Activated CD4-positive, CD25-positive, alpha-beta regulatory T cell treated with anti-CD3 and anti-CD28 coated beads, Interleukin-2, amount 50 U/mL, for 72 hours (primary cell): ENCODE measurements at regions not wholly inside any gene's neighbourhood (a gene's known extent, or its start where the extent isn't known, plus 50 kb on each side); places are given as distances from the start of the nearest gene placed in this dataset.
"Not testable (repeated sequence)": the region's sequence is repeated elsewhere in the genome, so short reads cannot be mapped to it uniquely, and the experiment has no call there.

Experiments used
- DNase-seq: peaks from one replicate; pipeline ENCODE4 v3.0.0; 2021

DNA sequence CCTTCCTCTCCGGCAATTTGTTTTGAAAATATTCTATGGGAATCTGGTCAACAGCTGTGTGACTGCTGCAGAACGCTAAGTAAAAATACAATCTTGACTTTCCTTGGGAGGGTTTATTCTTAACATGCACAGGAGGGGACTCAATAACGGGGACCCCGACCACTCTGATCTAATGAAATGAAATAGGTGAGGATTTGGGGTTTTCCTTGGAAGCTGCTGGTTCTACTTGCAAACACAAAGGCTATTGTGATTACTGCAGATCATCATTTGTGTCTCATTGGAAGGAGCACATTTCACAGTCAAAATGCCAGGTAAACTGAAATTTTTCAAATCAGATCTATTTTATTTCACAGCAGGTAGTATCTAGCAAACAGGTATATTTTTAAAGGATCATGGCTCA, 366.1 kb downstream of the SHANK2 start:
- no peak for DNase-seq

DNA sequence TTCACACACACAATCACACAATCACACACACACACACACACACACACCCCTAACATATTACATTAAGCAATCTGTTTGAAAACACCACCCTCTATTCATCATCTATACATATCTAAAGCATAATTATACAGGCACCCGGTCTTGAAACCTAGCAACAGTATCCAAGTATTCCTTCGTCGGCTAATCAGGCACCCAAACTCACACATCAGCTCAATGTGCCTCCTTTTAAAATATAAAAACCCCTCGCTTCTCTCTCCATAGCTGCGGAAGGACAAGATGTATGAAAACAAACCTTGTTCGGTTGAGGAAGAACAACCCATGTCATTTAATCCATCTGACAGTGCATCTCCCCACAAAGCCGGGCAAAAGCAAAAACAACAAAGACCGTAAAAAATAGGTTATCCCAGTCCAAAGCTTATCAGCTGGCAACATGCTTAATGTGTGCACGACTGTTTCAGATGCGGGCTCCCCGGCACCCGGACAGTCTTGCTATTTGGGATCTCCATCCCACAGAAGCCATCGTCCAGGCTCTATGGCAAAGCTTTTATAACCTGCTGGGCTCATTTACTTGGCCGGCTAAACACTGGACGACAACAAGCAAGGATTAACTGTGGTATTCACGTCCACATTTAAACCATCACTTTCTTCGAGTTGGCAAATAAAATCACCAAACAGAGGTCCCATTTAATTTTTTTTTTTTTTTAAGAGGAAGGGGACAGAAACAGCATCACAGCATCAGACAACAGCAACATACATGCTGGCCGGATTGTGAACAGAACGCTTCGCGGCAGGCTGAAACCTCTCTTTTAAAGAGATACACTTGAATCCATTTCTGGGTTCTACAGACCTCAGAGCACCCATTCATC, 365.5 kb downstream of the SHANK2 start:
- DNase-seq, result no peak

DNA sequence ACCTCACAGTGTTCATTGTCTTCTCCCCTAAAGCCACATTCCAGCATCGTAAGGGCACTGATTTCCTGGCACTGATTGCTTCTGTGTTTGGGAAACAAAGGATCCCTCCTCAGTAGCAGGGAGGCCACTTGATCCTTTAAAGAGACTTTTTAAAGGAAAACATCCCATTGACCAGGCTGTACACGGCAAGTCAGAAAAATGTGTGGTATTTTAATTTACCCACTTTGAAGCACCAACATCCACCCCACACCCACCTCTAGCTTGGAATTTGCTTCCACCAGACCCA, 364.9 kb downstream of the SHANK2 start:
- DNase-seq, result no peak

DNA sequence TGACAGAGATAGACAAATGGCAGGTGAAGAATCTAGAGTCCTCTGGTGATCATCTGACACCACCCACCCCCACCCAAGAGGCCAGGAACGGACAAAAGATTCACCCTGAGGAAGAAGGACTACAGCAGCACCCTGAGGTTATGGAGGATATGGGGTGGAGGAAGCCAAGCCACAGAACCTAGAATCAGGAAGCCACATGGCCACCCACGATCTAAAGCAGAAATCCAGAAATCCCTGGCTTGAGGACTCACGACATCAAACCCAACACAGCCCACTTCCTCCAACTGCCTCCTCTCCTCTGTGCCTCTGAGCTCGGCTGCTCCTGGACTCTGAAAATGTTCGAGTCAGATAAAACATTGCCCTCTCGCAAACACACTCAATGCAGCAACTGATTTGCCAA, 364.3 kb downstream of the SHANK2 start:
- DNase-seq, result no peak

DNA sequence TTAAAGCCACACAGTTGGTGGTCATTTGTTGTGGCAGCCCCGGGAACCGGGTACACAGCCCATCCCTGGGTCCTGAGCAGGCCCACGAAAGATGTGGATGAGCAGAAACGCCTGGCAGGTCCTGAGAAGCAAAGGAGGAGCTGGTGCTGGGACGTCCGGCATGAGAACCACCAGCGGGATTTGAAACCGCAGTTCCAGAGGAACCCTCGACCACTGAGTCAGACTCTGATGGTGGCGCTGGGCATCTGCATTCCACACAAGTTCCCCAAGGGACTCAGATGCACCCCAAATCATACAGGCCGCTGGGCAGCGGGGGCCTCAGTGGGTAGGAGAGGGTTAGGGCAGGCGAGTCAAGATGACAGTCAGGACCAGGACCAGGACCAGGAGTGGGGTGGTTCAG, 363.0 kb downstream of the SHANK2 start:
- no peak for DNase-seq

DNA sequence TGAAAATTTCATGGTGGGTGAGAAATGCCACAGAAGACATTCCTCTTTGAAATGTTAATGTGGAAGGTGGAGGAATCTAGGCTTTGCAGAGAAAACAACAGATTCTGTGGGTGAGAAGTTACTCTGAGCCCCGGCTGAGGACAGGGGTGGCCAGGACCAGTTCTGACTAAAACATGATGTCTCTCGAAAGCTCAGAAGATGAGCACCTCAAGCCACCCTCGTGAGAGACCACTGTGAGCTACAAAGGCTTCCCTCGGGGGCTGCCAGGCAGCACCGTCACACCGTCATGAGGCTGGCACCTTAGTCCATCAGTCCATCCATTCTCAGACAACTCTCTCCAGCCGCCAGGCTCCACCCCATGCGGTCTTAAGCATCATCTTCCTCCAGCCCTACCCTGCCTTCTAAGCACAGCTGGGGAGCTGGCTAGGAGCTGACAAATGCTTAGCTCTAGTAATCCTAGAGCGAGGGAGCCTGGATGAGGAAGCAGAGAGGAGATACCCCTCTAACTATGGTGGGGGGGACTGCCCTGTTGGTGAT, 360.5 kb downstream of the SHANK2 start:
- no peak for DNase-seq

DNA sequence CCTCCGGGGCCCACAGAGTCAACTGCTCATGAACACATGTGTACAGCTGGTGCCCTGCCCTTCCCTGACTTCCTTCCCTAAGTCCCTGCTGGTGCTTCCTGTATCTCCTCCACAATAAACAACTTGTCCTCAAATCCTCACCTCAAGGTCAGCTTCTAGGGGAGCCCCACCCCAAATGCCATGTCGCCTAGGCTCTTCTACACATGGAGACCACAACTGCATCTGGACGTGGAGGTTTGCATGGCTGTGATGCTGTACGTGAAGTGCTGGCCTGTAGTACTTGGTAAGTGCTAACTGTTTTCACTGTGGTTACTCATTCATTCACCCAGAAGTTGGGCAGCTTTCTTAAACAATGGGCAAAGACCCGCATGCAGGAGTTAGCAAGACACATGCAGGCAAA, 359.5 kb downstream of the SHANK2 start:
- DNase-seq, result no peak

DNA sequence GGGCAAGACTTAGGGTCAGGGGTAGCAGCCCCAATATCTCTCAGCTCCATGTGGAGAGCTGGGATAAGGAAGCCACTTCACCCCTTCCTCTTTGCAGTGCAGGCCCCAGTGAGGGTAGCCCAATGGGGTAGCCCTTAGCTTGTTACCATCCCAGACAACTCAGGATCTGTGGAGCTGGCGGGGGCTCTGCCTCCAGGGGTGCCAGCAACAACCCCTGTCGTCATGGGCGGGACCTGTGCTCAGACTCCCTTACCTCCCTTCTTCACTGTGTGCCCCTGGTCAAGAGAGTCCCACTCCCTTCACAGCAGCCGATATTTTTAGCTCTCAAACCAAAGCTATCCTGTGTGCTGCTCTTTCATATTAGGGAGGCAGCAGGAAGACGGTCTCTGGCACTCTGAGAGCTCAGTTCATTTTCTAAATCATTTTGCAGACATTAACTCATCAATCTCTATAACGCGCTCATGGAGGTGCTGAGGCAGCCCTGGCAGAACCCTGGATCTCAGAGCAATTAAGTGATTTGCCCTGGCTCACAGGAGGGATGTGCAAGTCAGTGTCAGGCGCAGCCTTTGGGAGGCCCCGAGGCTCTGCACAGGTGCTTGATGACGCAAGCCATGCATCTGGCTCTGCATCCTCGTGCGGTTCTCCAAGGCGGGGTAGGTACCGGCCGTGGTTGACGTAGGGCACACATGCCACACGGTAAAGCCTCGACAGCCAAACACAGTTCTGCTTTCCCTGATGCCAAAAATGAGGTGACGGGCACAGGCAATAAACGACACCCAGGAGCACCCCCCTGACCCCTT, 357.6 kb downstream of the SHANK2 start:
- DNase-seq, result no peak

DNA sequence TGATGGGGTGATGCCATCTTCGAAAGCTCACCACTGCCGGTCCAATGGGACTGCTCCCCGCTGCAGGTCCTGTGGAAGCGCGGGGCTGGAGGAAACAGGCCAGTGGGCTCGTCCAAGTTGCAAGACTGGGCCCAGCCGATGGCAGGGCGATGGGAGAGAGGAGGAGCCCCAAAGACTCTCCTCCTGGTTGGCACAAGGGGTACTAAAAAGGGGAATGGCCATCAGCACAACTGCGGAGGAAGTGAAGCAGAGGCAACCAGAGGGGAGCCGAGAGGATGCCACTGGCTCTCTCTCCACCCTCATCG, 357.1 kb downstream of the SHANK2 start:
- DNase-seq, result no peak

DNA sequence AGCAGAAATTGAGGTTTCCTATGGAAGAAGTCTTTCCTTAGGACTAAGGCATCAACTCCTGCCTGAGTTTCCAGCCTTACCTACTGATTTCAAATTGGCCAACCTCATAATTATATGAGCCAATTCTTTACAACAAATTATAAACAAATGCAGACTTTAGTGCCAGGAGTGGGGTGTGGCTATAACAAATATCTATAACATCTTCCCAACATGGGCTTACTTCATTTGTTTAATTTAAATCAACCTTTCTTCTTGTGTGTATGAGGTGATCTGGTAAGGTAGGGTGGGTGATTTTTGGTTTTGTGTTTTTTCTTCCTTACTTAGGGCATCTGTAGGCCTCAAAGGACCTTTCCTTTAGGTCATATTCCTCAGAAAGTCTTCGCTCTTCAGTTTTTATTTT, 354.9 kb downstream of the SHANK2 start:
- no peak for DNase-seq

DNA sequence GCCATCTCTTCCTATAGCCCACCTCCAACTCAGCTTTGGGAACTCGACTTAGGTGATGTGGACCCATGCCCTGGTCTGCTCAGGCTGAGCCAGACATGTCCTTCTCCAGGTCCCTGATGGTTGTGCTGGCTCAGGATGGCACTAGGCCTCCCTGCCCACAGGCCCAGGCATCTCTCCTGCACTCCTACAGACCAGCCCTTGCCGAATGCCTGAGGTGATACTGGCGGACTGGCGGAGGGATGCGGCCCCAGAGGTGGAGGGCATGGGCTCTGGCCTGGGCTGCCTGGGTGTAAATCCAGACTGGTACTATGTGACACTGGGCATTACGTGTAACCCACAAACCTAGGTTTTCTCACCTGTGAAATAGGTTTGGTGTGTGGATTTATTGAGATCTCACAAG, 352.8 kb downstream of the SHANK2 start:
- DNase-seq, result no peak

DNA sequence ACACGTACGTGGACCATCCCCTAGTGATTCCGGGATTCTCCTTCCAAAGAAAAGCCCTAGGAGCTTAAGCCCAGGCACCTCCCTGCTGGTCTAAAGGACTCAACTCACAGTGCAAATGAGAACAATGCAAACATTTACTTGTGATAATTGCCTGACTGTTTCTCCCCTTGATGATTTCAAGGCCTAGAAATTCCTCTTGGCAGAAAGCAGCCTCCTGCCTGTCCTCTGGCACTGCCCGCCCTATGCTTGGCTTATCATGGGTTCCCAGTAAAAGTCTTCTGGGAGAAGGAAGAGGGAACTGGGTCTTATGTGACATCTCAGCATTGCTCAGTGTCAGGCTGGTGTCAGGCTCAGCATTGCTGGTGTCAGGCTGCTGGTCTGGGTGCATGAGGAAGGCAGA, 351.8 kb downstream of the SHANK2 start:
- no peak for DNase-seq

DNA sequence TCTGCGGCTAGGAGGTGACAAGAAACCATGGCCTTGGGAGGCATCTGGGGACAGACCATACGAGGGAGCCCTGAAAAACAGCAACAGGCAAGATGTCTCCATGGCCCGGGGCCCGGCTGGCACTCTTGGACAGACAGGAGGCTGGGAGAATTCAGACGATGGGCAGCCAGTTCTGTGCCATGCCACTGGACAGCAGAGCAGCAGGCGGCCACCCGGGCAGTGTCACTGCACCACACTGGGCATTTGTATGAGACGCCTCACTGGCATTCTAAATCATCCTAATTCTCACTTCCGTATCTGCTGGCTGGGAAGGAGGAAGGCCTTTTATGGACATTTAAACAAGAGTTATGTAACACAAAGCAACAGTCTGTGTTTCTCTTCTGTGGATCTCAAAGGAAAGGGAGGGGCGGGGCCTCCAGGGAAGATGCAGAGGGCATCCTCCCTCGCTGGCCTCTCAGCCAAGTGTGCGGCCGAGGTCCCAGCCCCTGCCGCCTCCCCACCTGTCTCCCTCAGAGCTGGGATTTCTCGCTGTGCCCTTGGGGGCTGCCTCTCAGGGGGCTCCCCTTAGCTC, 350.3 kb downstream of the SHANK2 start:
- no peak for DNase-seq

DNA sequence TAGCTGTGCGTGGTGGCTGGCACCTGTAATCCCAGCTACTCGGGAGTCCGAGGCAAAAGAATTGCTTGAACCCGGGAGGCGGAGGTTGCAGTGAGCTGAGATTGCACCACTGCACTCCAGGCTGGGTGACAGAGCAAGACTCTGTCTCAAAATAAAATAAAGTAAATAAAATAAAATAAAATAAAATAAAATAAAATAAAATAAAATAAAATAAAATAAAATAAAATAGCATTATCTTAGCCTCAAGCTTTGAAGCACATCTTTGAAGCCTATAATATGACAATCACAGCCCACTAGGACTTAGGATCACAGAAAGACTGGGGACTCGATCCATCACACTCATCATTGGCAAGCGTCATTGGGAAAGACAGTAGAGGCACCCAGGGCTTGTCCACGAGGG, 349.1 kb downstream of the SHANK2 start:
- not testable (repeated sequence) for DNase-seq

DNA sequence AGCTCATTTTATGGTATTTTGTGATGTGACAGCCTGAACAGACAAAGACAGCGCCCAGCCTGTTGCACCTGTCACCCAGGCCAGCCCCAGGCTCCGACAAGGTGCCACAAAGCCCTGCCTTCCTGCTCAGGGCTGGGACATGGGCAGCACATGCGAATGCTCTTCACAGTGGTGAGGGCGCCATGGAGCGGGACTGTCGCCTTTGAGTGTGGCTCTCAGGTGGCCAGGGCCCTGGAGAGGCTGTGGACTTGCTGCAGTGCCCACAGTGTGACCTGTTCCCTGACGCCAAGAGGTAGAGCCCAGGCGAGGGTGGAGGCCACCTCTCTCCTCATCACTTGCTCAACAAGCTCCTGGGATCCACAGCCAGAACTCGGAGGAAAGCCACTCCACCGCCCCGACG, 346.3 kb downstream of the SHANK2 start:
- DNase-seq, result no peak

DNA sequence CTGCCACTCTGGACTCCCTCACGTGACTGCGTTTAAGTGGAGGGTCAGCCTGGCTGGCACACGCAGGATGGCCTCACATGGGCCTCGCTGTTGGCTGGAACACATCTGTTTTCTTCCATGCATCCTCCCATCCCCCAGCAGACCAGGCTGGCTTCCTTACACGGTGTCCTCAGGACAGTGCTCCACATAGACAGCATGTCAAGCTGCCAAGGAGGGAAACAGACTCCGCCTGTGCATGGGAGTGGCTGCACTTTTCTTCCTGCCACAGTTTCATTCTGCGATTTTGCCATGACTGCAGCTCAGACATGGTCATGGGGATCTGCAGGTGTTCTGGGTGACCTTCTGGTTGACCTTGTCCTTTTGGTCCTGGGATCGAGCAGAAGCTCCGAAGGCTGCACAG, 344.2 kb downstream of the SHANK2 start:
- no peak for DNase-seq

DNA sequence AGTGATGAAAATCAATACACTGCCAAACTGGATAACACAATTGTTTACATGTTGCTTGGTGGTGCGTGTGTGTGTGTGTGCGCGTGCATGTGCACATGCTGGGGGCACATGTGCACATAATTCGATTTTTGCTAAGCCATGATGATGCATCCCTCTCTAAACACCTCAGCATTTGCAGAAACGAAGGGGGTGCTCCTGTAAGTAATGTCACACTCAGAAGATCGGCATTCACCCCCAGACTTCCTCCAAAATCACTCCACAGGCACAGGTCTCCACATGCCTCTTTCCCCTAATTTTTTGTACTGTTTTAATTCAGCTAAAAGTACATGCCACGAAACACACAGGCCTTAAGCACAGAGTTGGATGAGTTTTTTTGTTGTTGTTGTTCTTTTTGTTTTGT, 341.5 kb downstream of the SHANK2 start:
- DNase-seq, result no peak

DNA sequence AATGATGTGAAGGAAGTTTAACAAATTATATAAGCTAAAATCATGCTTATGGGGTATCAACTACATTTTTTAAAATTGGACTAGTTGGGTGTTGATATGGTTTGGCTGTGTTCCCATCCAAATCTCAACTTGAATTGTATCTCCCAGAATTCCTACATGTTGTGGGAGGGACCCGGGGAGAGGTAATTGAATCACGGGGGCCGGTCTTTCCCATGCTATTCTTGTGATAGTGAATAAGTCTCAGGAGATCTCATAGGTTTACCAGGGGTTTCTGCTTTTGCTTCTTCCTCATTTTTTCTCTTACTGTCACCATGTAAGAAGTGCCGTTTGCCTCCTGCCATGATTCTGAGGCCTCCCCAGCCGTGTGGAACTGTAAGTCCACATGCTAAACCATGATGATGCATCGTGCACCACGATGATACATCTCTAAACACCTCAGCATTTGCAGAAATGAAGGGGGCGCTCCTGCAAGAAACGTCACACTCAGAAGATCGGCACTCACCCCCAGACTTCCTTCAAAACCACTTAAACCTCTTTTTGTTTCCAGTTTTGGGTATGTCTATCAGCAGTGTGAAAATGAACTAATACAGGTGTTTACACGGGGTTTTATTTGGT, 340.0 kb downstream of the SHANK2 start:
- no peak for DNase-seq

DNA sequence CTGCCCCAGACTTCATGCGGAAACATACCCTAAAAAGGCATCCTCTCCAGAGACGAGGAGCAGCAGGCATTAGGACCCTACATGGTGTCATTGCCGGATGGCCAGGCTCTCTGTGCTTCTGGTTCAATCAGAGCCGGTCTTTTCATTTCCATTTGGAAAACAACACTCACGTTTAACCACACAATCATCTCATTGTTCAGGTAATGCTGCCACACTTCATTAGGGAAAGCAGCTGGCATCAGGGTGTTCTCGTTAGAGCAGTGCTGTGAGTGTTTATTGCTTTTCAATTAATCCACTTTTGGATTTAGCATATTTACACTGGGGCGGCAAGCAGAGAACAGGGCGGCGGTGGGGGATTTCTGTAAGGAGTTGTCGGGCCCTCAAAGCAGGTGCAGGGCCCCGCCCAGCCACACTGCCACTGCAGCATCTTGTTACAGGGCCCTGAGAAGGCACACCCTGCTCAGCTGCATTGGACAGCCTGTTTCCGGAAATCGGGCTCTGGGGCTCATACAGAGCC, 338.6 kb downstream of the SHANK2 start:
- no peak for DNase-seq

DNA sequence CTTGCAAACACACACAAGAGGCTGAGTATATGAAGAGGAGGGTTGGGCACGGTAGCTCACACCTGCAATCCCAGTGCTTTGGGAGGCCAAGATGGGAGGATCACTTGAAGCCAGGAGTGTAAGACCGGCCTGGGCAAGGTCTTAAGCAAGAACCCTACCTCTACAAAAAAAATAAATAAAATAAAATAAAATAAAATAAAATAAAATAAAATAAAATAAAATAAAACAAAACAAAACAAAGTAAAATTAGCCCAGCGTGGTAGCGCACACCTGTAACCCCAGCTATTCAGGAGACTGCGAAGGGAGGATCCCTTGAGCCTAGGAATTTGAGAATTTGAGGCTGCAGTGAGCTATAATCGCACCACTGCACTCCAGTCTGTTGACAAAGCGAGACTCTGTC, 337.9 kb downstream of the SHANK2 start:
- DNase-seq, result no peak

DNA sequence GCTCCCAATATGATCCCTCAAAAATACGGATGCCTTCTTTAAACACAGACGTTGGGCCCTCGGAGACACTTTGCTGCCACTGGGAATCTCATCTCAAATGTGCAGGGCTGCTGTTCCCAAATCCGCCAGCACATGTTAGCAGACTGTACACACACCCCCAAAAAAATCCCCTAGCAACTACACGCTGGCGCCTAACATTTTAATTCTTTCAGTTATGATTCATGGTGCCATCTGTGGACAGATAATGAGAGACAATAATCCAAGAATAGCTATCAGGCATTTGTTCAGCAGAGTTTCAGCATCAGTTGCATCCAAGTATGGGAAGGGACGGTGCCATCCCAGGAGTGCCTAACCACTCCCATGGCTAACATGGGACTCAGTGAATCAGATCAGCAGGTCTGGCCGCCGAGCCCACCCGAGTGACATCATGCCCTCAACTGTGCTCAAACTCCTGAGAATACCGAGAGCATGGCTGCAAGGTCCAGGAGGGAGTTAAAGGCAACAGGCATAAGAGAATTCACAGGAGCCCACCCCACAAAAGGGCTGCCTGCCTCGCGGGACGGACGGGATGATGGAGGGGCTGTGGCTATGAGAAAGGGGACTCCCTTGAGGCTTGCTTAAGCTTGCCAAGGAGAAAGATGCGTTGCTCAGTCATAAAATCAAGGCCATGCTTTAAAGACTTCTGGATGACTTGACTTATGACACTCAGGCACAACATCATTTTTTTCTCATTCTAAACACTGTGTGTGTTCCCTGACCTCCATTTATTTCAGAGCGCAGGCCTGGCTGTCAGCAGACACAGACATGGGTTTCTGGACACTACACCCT, 337.0 kb downstream of the SHANK2 start:
- DNase-seq, result no peak

DNA sequence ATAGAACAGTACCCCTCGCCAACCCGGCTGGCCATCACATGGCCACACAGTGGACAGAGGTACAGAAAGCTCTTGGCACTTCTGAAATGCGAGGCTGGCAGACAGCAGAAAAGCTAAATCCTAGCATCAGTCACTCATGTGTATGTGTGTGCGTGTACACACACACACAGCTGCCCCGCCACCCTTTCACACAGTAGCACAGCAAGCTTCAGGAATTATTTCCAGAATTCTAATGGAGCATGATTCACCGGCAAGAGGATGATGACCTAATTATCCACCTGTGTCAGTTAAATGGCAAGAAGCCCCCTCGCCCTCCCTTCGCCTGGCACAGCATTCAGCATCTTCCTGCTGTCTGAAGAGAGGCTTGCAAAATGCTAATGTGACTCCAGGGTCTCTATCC, 336.0 kb downstream of the SHANK2 start:
- DNase-seq, result no peak

DNA sequence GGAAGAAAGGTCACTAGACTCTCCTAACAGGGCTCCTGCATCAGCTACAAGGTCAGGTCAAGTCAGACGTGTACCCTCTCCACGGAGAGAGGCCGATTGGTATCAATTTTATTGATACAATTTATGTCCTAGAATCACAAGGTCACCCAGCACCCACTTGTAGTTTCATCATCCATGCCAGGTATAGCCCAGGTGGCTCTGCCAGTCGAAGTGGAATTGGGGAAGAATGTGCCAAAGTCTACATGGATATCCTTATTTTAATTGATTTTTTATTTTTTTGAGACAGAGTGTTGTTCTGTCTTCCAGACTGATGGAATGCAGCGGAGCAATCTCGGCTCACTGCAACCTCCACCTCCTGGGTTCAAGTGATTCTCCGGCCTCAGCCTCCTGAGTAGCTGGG, 334.1 kb downstream of the SHANK2 start:
- DNase-seq, result no peak
